GM19395 (cell line): ENCODE measurements at regions not wholly inside any gene's neighbourhood (a gene's known extent, or its start where the extent isn't known, plus 50 kb on each side); places are given as distances from the start of the nearest gene placed in this dataset.
"Not testable (repeated sequence)": the region's sequence is repeated elsewhere in the genome, so short reads cannot be mapped to it uniquely, and the experiment has no call there.

Experiments
- ATAC-seq: cut with Tn5 transposase; IDR thresholded peaks from one replicate; pipeline ENCODE4 v1.9.1; 2021; ENCODE audit warnings: mild to moderate bottlenecking, moderate library complexity; ENCODE audit not compliant: unreplicated experiment

- ATAC-seq: not testable (repeated sequence)
Observed at GRCh38 chr7:81152925-81153324, 234.1 kb upstream of the SEMA3C start.

GRCh38 chr7:81150951-81151361, 232.1 kb upstream of the SEMA3C start:
- no peak for ATAC-seq

GRCh38 chr7:81143856-81144255, 225.0 kb upstream of the SEMA3C start:
- no peak for ATAC-seq

GRCh38 chr7:81141257-81142205, 222.7 kb upstream of the SEMA3C start:
- ATAC-seq: not testable (repeated sequence)

GRCh38 chr7:81140775-81141174, 221.9 kb upstream of the SEMA3C start:
- no peak for ATAC-seq

- no peak for ATAC-seq
Observed at GRCh38 chr7:81140252-81140651, 221.4 kb upstream of the SEMA3C start.

- no peak for ATAC-seq
Observed at GRCh38 chr7:81138870-81139269, 220.0 kb upstream of the SEMA3C start.

GRCh38 chr7:81135324-81135723, 216.5 kb upstream of the SEMA3C start:
- no peak for ATAC-seq

- no peak for ATAC-seq
Observed at GRCh38 chr7:81128011-81128410, 209.2 kb upstream of the SEMA3C start.

- ATAC-seq: no peak
Observed at GRCh38 chr7:81120803-81121202, 202.0 kb upstream of the SEMA3C start.

- no peak for ATAC-seq
Observed at GRCh38 chr7:81120111-81120510, 201.3 kb upstream of the SEMA3C start.

GRCh38 chr7:81114633-81115032, 195.8 kb upstream of the SEMA3C start:
- ATAC-seq: no peak

- ATAC-seq: no peak
Observed at GRCh38 chr7:81112731-81113130, 193.9 kb upstream of the SEMA3C start.

GRCh38 chr7:81111781-81112540, 193.1 kb upstream of the SEMA3C start:
- no peak for ATAC-seq

GRCh38 chr7:81111358-81111757, 192.5 kb upstream of the SEMA3C start:
- no peak for ATAC-seq

- no peak for ATAC-seq
Observed at GRCh38 chr7:81110673-81111072, 191.8 kb upstream of the SEMA3C start.

GRCh38 chr7:81098213-81098612, 179.4 kb upstream of the SEMA3C start:
- ATAC-seq: no peak

- no peak for ATAC-seq
Observed at GRCh38 chr7:81094952-81095351, 176.1 kb upstream of the SEMA3C start.

GRCh38 chr7:81081616-81082015, 162.8 kb upstream of the SEMA3C start:
- ATAC-seq: no peak

GRCh38 chr7:81080553-81080952, 161.7 kb upstream of the SEMA3C start:
- ATAC-seq: no peak

- no peak for ATAC-seq
Observed at GRCh38 chr7:81079746-81080145, 160.9 kb upstream of the SEMA3C start.

GRCh38 chr7:81075150-81075549, 156.3 kb upstream of the SEMA3C start:
- ATAC-seq: no peak
